Lower leg skin (tissue), 3 donors: ENCODE measurements at regions not wholly inside any gene's neighbourhood (a gene's known extent, or its start where the extent isn't known, plus 50 kb on each side); places are given as distances from the start of the nearest gene placed in this dataset.

ENCODE experiments used
- POLR2A ChIP-seq, 2 donors: fragments of 450-650 bp; IDR thresholded peaks; one replicate each; pipeline ENCODE4 v1.6.1; 2016 to 2017; ENCODE audit warnings: antibody characterized with exemption in 2 of 2, mild to moderate bottlenecking in 1 of 2, moderate library complexity in 1 of 2
- TF ChIP-seq, protein P1 (sequence below), 3 donors: fragments of 450-650 bp; IDR thresholded peaks; one replicate each; pipeline ENCODE4 v1.5.1; 2016; ENCODE audit warnings: antibody characterized with exemption in 3 of 3, mild to moderate bottlenecking in 3 of 3, moderate library complexity in 2 of 3

DNA sequence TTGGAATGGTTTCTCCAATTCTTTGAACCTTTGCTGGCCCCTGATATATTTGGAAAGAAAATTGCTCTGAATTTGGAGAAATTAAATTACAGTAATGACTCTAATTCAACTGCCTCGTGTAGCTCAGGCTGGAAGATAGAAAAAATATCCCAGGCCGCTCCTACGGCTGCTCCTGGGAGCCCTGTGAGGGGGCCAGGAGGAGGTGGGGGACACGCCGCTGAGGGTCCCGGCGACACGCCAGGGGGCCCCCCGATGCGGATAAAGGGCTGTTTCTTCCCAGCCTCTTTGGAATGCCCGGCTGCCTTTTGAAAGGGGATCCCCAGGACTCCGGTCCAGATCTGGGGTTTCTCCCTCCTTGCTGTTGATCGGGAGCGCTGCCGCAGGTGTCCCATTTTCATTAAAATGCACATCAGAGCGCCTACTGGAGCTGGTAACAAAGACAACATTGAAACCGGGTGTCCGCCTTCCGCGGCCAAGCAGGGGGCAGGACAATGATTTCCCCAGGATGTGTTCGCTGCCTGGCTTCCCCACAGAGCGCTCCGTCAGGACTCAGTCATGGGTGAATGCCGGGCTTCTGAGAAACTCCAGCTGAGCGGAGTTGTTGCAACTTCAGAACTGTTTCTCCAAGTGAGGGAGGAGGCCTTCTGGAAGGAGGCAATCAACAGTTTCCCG, 200.1 kb upstream of the KBTBD8 start:
- TF ChIP-seq POLR2A (IDR thresholded peaks at IDR 0.05): no peak
- TF ChIP-seq, protein P1, sequence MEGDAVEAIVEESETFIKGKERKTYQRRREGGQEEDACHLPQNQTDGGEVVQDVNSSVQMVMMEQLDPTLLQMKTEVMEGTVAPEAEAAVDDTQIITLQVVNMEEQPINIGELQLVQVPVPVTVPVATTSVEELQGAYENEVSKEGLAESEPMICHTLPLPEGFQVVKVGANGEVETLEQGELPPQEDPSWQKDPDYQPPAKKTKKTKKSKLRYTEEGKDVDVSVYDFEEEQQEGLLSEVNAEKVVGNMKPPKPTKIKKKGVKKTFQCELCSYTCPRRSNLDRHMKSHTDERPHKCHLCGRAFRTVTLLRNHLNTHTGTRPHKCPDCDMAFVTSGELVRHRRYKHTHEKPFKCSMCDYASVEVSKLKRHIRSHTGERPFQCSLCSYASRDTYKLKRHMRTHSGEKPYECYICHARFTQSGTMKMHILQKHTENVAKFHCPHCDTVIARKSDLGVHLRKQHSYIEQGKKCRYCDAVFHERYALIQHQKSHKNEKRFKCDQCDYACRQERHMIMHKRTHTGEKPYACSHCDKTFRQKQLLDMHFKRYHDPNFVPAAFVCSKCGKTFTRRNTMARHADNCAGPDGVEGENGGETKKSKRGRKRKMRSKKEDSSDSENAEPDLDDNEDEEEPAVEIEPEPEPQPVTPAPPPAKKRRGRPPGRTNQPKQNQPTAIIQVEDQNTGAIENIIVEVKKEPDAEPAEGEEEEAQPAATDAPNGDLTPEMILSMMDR (IDR thresholded peaks at IDR 0.05): no peak
